Left cardiac atrium (tissue), 4 donors: ENCODE measurements at regions not wholly inside any gene's neighbourhood (a gene's known extent, or its start where the extent isn't known, plus 50 kb on each side); places are given as distances from the start of the nearest gene placed in this dataset.

Source experiments
- ATAC-seq, 2 donors: fragments of 200-7000 bp; cut with Tn5 transposase; one replicate each; pipeline ENCODE4 v1.9.1; 2020; ENCODE audit warnings: mild to moderate bottlenecking in 2 of 2, moderate library complexity in 2 of 2
- DNase-seq: peaks from one replicate; pipeline ENCODE4 v3.0.0-alpha.2; 2020
- intact Hi-C, 2 donors: fragments of 100-400 bp; cut with DNase I; formaldehyde crosslinking; loops; one replicate each; pipeline versions ENCODE4 v1.14.1 to v1.15.1; 2022 to 2023
- donor health status: DM: no; HTN: yes; CAD: no.
- donor health status: DM: no; HTN: yes; CAD: no; lungs with severe emphysema.
- donor health status: DM: yes; HTN: yes; CAD: no.
- donor health status: Dilated cardiomyopathy.

DNA sequence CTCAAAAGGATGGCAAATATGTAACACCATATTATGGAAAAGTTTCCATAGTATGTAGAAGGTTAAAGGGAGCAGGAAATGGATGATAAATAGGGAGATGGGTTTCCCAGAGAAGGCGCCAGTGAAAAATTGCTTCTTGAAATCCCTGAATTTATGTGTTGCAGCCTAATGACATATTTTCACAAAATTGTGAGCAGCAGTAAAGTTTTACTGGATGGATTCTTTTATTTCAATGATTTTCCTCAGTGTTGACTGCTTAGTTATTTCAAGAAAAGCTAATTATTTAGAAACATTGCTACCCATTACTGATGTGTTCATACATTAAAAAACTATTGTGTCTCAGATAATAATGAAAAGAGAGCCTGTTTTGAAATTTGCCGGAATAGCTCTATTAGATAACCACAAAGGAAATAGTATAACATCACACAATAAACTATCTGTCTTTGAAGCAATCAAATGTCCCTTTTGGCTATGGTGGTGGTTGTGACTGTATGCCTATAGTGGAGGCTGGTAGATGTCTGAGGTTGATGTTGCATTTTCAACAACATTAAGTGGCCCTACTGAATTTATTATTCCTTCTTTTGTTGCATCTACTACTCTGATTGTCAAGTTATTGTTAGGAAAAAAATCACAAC is 169.9 kb upstream of the HAND2 start:
- DNase-seq (no peak), ATAC-seq (no peak)
- intact Hi-C loops, result loop anchor here in 1 of 2 donors (5.0 kb wide), 1 partner anchor 37 kb away; no protein-coding TSS in a partner anchor

- ATAC-seq (peak; percentile 95 to 96), DNase-seq (peak; percentile 57)
- intact Hi-C loops, result no loop called here
Observed at GRCh38 chr4:173698557-173699262, 168.7 kb upstream of the HAND2 start.

DNA sequence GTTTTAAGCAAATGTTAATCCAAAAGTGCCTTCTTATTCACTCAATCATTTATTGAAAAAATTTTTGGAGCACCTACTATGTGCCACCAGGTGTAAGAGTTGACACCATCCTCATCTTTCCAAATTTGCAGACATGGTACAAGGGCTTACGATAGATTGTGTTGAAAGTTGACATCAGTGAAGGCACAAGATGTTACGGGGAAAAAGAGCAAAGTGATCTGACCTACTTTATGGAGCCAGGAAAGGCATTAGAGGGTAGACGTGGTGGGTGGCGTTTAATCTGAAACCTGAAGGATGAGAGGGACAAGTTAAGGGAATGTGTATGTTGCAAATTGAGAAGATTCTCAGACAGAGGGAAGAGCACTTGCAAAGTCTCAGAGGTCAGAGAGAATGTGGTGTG is 167.8 kb upstream of the HAND2 start:
- intact Hi-C loops, result no loop called here
- DNase-seq (no peak), ATAC-seq (peak in 1 of 2 donors; percentile 6)

- DNase-seq (no peak), ATAC-seq (no peak)
- intact Hi-C loops, result no loop called here
Observed at GRCh38 chr4:173696551-173696950, 166.5 kb upstream of the HAND2 start.

DNA sequence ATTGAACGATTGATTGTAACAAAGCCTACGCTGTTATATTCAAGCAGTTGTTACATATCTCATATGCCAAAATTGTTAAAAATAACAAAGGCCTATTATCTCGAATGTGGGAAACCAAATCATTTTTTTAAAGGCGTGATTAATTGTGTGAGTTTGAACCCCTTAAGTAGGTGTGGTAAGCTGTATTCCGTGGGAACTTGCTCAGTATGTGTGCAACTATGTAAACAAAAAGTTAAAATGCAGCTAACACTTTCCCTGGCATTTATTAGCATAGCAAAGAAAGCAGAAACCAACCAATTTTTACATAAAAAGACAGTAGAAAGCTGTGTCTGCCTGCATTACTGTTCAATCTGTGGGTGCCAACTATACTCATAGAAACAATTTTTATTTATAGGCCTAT is 166.0 kb upstream of the HAND2 start:
- intact Hi-C loops, result no loop called here
- DNase-seq (no peak), ATAC-seq (no peak)

DNA sequence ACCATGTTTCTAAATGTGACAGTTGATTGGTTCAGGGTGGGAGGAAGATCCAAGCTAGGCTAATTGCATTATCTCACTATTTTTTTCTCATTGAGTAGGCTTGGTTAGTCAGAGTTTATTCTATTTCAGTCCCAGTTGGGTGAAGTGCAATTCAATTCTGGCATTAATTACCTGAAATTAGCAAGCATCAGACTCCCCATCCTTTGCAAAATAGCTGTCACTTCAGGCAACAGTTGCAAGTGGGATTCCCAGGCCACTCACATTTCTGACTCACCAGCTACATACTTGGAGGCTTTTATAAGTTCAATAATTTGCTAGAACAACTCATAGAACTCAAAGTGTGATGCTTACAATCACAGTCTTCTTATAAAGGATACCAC is 155.8 kb upstream of the HAND2 start:
- ATAC-seq, result no peak
- intact Hi-C loops, result loop anchor here in 1 of 2 donors (10.0 kb wide), 1 partner anchor 151 kb away; the partner anchor contains the start of gene HAND2
- DNase-seq, result no peak

DNA sequence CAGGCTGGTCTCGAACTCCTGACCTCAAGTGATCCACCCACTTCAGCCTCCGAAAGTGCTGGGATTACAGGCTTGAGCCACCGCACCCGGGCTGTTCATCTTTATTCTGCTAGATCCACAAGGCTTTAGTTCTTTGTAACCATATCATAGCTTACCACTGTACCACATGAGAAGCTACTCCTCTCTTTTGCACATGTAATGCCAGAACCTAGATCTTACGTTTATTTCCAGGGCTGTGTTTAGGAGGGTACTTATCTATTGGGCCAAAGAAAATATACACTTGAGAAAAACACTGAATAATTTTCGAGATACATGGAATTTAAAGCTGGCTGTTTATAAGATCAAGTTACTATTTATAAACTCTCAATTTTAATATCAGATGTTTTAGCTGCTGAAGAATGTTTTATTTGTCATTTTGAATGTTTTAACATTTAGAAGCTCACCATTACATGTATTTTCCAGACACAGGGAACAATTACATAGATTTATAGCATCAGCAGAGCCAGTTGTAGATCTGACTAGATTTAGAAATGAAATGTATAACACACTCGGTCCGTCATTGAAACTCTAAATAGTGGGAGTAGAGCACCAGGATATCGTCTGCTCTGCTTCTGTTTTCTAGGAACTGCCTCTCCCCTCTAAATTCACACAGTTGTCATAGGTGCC is 155.3 kb upstream of the HAND2 start:
- intact Hi-C loops, result loop anchor here in 1 of 2 donors (10.0 kb wide), 1 partner anchor 150 kb away; the partner anchor contains the start of gene HAND2
- ATAC-seq (no peak), DNase-seq (no peak)

GRCh38 chr4:173684223-173684622 is 154.2 kb upstream of the HAND2 start:
- intact Hi-C loops, result loop anchor here in 1 of 2 donors (10.0 kb wide), 1 partner anchor 149 kb away; the partner anchor contains the start of gene HAND2
- ATAC-seq, result peak; percentile 48 to 69
- DNase-seq, result no peak

DNA sequence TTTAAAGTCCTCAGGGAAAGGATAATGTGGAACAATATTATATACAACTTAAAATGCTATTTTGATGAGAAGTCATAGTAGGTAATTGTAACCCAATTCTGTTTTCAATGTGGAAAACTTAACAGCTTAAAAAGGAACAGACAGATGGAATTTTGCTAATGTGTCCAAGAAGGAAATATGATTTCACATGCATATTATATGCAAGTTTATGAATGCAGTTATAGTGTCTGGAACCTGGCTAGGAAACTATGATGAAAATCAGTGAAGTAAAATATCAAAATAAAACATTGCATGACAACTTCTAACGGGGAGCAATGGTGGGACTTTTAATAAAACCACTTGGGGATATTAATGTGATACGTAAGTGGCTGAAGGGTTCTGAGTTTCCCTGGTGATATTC is 152.6 kb upstream of the HAND2 start:
- intact Hi-C loops, result loop anchor here in 1 of 2 donors (10.0 kb wide), 1 partner anchor 148 kb away; the partner anchor contains the start of gene HAND2
- no peak for ATAC-seq
- no peak for DNase-seq

GRCh38 chr4:173680278-173680677 is 150.2 kb upstream of the HAND2 start:
- intact Hi-C loops, result loop anchor here in 1 of 2 donors (10.0 kb wide), 1 partner anchor 145 kb away; the partner anchor contains the start of gene HAND2
- ATAC-seq, result peak; percentile 66 to 89
- peak; percentile 24 for DNase-seq

DNA sequence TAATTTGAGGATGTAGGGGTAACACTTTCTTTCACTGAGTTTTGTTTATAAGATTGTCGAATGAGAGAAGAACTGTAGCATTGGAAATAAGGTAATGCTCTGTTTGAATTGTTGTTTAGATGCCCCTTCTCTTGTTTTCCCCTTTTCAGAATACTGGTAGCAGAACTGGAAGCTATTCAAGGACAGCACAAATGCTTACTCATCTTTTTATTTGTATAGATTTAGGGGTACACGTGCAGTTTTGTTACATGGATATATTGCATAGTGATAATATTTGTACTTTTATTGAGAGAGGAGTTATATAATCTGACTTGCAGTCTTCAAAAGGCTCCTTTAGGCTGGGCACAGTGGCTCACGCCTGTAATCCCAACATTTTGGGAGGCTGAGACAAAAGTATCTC is 145.4 kb upstream of the HAND2 start:
- ATAC-seq, result no peak
- intact Hi-C loops, result no loop called here
- no peak for DNase-seq

DNA sequence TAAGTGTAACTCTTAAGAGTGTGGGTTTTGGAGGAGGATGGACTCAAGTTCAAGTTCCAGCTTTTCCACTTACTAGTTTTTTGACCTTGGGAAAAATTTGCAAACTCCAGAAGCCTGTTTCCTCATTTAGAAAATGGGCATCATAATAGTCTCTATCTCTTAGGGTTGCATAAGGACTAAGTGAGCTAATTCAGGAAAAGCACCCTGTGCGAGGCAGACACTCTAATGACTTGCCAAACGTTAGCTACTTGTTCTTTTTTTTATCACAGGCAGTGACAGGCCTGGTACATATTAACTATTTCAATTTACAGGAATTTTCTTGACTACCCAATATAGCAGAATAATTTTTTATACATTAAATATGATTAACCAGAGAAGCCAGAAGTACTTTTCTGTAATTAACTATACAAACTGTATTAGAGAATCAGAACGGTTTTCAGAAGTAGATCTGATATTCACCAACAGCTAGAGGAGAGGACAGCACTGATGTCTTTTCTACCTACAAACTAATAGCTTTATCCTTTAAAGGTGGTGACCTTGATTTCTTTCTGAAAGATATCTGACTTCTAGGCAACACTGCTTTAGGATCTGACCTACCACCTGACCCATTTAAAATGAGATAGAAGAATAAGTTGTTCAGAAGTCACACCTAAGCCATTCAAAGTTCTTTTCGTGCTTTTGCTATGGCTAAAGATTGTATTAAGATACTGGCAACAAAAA is 139.6 kb upstream of the HAND2 start:
- intact Hi-C loops, result no loop called here
- peak; percentile 89 to 93 for ATAC-seq
- DNase-seq, result no peak

GRCh38 chr4:173661001-173661400 is 131.0 kb upstream of the HAND2 start:
- DNase-seq (no peak), ATAC-seq (no peak)
- intact Hi-C loops, result no loop called here

GRCh38 chr4:173656898-173657297 is 126.9 kb upstream of the HAND2 start:
- DNase-seq (no peak), ATAC-seq (peak in 1 of 2 donors; percentile 63)
- intact Hi-C loops, result no loop called here

GRCh38 chr4:173652283-173652931 is 122.4 kb upstream of the HAND2 start:
- intact Hi-C loops, result no loop called here
- ATAC-seq (peak in 1 of 2 donors; percentile 25), DNase-seq (no peak)

- no peak for ATAC-seq
- DNase-seq, result no peak
- intact Hi-C loops, result no loop called here
Observed at GRCh38 chr4:173651651-173652282, 121.7 kb upstream of the HAND2 start.

DNA sequence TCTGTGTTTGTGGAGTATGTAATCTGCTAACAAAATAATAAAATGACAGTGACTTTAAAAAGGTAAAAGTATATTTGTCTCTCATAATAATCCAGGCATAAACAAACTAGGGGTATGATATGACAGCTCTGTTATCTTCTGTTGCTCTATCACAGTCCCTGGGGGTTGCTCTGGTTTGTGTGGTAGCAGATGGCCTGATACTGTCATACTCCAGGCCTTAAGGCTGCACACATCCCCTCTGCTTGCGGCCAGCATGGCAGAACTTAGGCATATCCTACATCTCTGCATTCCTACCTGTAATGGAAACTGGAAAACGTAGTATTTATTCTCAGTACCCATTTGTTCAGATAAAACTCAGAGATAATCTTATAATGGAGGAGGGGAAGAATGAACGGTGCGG is 117.9 kb upstream of the HAND2 start:
- intact Hi-C loops, result no loop called here
- DNase-seq, result no peak
- ATAC-seq, result no peak

DNA sequence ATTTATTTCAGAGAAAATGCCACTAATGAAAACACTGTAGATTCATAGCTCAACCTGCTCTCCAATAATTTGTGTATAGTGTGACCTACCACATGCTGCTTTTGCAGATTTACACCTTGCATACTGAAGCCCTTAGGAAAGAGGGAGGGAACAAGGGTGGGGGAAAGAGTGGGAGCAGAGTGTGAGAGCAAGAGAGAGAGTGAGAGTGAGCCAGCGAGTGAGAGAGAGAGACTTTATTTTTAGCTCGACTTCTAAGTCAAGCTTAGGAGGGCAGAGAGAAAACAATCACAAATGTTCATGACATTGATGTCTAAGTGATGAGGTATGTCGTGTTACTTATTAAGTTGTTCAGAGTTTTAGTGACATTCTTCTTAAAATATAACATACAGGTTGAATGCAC is 112.5 kb upstream of the HAND2 start:
- intact Hi-C loops, result no loop called here
- peak; percentile 72 to 81 for ATAC-seq

More for the DNA sequence above, 112.5 kb upstream of the HAND2 start:
- DNase-seq, result no peak
